ENCODE measurements at regions not wholly inside any gene's neighbourhood (a gene's known extent, or its start where the extent isn't known, plus 50 kb on each side); places are given as distances from the start of the nearest gene placed in this dataset.

DNA sequence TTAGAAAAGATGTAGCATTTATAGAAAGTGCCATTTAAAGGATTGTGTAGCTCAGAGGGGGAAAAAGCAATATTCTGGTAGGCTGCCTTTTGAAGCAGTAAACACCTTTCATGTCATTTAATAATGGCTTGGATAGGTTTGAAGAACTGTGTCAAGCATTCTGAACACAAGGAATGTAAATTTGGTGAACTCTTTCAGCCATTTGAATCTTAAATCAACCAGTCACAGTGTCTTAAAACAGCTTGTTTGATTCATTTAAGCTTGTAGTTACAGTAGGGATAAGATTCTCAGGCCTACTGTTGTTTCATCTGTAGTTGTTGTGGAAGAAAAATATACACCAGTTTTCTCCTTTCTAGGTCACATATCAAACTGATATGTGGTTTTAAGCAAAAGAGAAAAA lies 299.4 kb upstream of the NOVA1 start:
- TF ChIP-seq, protein P1, sequence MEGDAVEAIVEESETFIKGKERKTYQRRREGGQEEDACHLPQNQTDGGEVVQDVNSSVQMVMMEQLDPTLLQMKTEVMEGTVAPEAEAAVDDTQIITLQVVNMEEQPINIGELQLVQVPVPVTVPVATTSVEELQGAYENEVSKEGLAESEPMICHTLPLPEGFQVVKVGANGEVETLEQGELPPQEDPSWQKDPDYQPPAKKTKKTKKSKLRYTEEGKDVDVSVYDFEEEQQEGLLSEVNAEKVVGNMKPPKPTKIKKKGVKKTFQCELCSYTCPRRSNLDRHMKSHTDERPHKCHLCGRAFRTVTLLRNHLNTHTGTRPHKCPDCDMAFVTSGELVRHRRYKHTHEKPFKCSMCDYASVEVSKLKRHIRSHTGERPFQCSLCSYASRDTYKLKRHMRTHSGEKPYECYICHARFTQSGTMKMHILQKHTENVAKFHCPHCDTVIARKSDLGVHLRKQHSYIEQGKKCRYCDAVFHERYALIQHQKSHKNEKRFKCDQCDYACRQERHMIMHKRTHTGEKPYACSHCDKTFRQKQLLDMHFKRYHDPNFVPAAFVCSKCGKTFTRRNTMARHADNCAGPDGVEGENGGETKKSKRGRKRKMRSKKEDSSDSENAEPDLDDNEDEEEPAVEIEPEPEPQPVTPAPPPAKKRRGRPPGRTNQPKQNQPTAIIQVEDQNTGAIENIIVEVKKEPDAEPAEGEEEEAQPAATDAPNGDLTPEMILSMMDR (IDR thresholded peaks at IDR 0.05; ENCODE audit: insufficient read depth, low read length, poor library complexity, severe bottlenecking): no peak
- TF ChIP-seq EZH2phosphoT487 (conservative IDR thresholded peaks at IDR 0.05; ENCODE audit: low read length): no peak

Data from SU-DHL-6 (cell line).